Upper lobe of right lung (tissue), 1 donor: ENCODE measurements at regions not wholly inside any gene's neighbourhood (a gene's known extent, or its start where the extent isn't known, plus 50 kb on each side); places are given as distances from the start of the nearest gene placed in this dataset.
A peak's percentile ranks its signal among the peaks of the same experiment; 100 is the strongest.
"Not testable (repeated sequence)": the region's sequence is repeated elsewhere in the genome, so short reads cannot be mapped to it uniquely, and the experiment has no call there.

ENCODE experiments used
- ATAC-seq: fragments of 200-7000 bp; cut with Tn5 transposase; one replicate; pipeline ENCODE4 v1.9.1; 2020; ENCODE audit warnings: mild to moderate bottlenecking, moderate library complexity
- DNase-seq: peaks from one replicate; pipeline ENCODE4 v3.0.0-alpha.2; 2020
- H3K27ac ChIP-seq: fragments of 200-600 bp; one replicate; pipeline ENCODE4 v1.8.0; 2022
- H3K27me3 ChIP-seq: fragments of 200-600 bp; one replicate; pipeline ENCODE4 v1.8.0; 2022; ENCODE audit warnings: mild to moderate bottlenecking
- H3K36me3 ChIP-seq: fragments of 200-600 bp; one replicate; pipeline ENCODE4 v1.8.0; 2022
- H3K4me1 ChIP-seq: fragments of 200-600 bp; one replicate; pipeline ENCODE4 v1.8.0; 2022
- H3K4me3 ChIP-seq: fragments of 200-600 bp; one replicate; pipeline ENCODE4 v1.8.0; 2022; ENCODE audit warnings: mild to moderate bottlenecking
- H3K9me3 ChIP-seq: fragments of 200-600 bp; one replicate; pipeline ENCODE4 v1.8.0; 2022
- intact Hi-C: fragments of 100-400 bp; cut with DNase I; formaldehyde crosslinking; loops from one replicate; pipeline ENCODE4 v1.11.0; 2022
- TF ChIP-seq, protein P1 (sequence below): fragments of 200-600 bp; IDR thresholded peaks from one replicate; pipeline ENCODE4 v1.8.0; 2022; ENCODE audit warnings: antibody characterized with exemption
- donor health status: DM: no; HTN: yes; CAD: no; lungs with severe emphysema.

DNA sequence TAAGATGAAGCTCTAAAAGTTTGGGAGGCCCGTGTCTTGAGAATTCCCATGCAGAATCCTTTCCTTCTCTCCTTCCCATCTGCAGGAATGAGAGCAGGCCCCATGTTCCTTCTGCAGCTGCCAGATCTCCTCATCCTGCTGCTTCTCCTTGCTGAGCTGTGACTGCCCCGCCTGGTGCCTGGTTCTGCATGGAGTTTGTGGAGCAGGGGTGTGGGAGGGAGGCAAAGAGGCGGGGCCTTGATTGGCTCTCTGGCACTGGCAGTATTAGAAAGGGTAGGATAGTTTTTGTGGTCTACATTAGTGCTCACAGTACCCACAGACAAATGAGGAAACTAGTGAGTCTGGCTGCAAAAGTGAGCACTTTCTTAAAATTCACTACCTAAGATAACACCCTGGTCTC lies 91.1 kb upstream of the CLPB start:
- no peak for DNase-seq
- intact Hi-C loops, result no loop called here
- TF ChIP-seq, protein P1, sequence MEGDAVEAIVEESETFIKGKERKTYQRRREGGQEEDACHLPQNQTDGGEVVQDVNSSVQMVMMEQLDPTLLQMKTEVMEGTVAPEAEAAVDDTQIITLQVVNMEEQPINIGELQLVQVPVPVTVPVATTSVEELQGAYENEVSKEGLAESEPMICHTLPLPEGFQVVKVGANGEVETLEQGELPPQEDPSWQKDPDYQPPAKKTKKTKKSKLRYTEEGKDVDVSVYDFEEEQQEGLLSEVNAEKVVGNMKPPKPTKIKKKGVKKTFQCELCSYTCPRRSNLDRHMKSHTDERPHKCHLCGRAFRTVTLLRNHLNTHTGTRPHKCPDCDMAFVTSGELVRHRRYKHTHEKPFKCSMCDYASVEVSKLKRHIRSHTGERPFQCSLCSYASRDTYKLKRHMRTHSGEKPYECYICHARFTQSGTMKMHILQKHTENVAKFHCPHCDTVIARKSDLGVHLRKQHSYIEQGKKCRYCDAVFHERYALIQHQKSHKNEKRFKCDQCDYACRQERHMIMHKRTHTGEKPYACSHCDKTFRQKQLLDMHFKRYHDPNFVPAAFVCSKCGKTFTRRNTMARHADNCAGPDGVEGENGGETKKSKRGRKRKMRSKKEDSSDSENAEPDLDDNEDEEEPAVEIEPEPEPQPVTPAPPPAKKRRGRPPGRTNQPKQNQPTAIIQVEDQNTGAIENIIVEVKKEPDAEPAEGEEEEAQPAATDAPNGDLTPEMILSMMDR, result no peak
- H3K36me3 ChIP-seq, result no peaks in the 10 kb centered on the region
- no peaks in the 10 kb centered on the region for H3K4me1 ChIP-seq
- peak; percentile 86 for ATAC-seq
- no peaks in the 10 kb centered on the region for H3K9me3 ChIP-seq
- no peak overlapping the region for H3K4me3 ChIP-seq
- no peaks in the 10 kb centered on the region for H3K27me3 ChIP-seq
- no peak overlapping the region for H3K27ac ChIP-seq

DNA sequence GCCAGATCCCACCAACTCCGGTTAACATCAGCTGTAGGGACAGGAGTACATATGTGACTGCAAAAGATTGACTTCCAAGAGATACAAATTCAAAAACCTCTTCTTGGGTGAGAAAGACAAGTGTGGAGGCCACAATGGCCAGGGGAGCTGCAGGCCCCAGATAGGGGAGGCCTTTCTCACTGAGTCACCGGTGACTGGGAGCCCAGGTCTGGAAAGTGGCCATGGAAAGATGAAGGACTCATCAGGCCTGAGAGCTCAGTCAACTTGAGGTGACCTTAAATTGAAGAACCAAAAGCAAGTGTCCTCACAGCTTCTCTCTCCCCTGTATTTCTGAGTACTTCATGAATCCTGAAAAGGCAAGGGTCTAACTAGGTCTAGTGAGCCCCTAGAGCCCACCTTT lies 90.4 kb upstream of the CLPB start:
- H3K9me3 ChIP-seq, result no peaks in the 10 kb centered on the region
- DNase-seq, result no peak
- ATAC-seq, result no peak
- H3K4me3 ChIP-seq, result no peak overlapping the region
- TF ChIP-seq, protein P1, result no peak
- no peak overlapping the region for H3K27ac ChIP-seq
- intact Hi-C loops, result no loop called here
- H3K4me1 ChIP-seq, result peaks cover 4% of the 10 kb centered on the region
- no peaks in the 10 kb centered on the region for H3K36me3 ChIP-seq
- H3K27me3 ChIP-seq, result no peaks in the 10 kb centered on the region

DNA sequence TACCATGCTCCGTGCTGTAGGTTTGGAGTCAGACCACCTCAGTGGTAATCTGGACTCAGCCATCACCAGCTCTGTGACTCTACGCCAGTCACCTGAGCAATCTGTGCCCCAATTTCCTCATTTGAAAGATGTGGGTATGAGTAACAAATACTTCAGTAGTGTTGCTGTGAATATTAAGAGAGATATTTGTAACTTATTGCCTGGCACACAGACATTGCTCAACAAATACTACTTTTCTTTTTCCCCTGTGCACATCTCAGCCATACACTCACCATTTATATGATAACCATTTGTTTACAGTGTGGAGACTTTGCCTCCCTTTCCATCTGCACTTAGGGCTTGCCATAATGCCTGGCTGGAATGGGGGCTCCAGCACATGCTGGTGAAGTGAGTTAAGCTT lies 89.7 kb upstream of the CLPB start:
- Histone ChIP-seq H3K9me3 (no peaks in the 10 kb centered on the region), H3K27ac (no peak overlapping the region), H3K27me3 (no peaks in the 10 kb centered on the region), H3K4me3 (no peak overlapping the region), H3K36me3 (no peaks in the 10 kb centered on the region), H3K4me1 (peaks cover 6% of the 10 kb centered on the region)
- intact Hi-C loops, result no loop called here
- no peak for DNase-seq
- ATAC-seq, result no peak
- TF ChIP-seq, protein P1, result no peak

DNA sequence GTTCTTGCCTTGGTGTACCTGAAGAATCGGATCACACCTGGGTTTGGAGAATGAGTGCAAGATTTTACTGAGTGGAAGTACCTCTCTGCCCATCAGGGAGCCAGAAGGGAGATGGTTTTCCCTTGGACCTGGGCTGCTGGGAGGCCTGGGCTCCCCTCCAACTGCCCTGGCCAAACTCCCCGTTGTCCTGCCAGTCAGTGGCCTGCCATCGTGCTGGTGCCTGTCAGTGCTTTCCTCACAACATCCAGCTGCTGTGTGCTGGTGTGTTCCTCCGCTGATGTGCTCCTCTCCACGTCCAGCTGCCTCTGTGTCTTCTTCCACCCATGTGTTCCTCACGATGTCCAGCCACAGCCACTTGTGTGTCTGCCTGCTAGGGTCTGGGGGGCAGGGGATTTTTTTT lies 87.9 kb upstream of the CLPB start:
- ATAC-seq (no peak), DNase-seq (no peak)
- Histone ChIP-seq H3K4me1 (peaks cover 6% of the 10 kb centered on the region), H3K4me3 (no peak overlapping the region), H3K9me3 (no peaks in the 10 kb centered on the region), H3K27me3 (no peaks in the 10 kb centered on the region), H3K27ac (no peak overlapping the region), H3K36me3 (no peaks in the 10 kb centered on the region)
- TF ChIP-seq, protein P1, result no peak
- intact Hi-C loops, result no loop called here

DNA sequence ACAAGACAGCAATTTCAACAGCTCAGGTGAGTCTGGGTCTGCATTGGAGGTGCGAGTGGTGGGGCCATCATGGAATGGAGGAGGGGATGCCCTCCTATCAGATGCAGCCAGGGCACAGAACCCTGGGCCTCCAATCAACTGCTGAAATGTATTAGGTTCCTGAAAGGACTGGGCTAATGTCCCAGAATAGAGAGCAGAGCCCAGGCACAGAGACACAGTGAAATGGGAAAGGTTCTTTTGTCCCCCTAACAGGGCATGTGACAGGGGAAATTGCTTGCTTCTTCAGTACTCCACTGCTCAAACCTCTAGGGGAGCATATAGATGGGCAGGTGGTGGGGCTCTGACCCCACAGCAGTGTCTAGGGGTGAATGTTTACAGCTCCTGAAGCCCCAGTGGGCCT lies 87.3 kb upstream of the CLPB start:
- H3K4me1 ChIP-seq, result peaks cover 6% of the 10 kb centered on the region
- no peak overlapping the region for H3K4me3 ChIP-seq
- no peak overlapping the region for H3K27ac ChIP-seq
- intact Hi-C loops, result no loop called here
- ATAC-seq (no peak), DNase-seq (no peak)
- no peaks in the 10 kb centered on the region for H3K27me3 ChIP-seq
- TF ChIP-seq, protein P1, result no peak
- H3K36me3 ChIP-seq, result no peaks in the 10 kb centered on the region
- H3K9me3 ChIP-seq, result no peaks in the 10 kb centered on the region

DNA sequence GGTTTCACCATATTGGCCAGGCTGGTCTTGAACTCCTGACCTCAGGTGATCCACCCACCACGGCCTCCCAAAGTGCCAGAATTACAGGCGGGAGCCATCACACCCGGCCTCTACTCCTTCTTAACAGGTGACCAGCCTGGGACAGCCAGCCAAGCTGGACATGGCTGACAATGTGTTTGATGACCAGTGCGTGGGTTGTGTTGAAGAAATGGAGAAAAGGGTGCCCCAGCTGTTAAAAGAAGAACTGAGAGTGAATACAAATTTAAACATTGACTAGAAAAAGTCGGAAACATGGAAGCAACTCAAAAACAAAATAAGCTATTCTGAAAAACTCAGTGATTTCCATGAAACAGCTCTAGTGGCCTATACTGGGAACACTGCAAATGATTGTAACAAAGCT lies 86.5 kb upstream of the CLPB start:
- no peak for DNase-seq
- Histone ChIP-seq H3K9me3 (no peaks in the 10 kb centered on the region), H3K27ac (no peak overlapping the region), H3K27me3 (no peaks in the 10 kb centered on the region), H3K4me1 (peaks cover 6% of the 10 kb centered on the region), H3K4me3 (no peak overlapping the region), H3K36me3 (no peaks in the 10 kb centered on the region)
- TF ChIP-seq, protein P1, result no peak
- ATAC-seq, result peak; percentile 53
- intact Hi-C loops, result no loop called here

DNA sequence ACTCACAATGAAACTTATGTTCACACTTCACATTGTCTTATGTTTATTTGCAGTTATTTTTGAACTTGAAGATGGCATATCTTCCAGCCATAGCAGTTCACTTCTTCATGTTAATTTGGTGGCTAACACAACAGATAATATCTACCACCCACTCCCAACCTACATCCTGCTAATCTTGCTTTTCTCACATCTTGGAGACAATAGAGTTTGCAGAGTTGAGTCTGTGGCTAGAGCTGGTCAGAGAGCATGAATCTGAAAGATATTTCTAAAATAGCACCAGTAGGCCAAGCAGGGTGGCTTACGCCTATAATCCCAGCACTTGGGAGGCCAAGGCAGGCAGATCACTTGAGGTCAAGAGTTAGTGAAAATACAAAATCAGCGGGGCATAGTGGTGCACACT lies 85.6 kb upstream of the CLPB start:
- H3K9me3 ChIP-seq, H3K27me3 ChIP-seq, H3K4me1 ChIP-seq, intact Hi-C loops, DNase-seq, H3K36me3 ChIP-seq, H3K4me3 ChIP-seq: not testable (repeated sequence)
- peak; percentile 38 for ATAC-seq
- H3K27ac ChIP-seq, result peak overlapping the region; percentile 55
